K562 (cell line): ENCODE measurements at regions not wholly inside any gene's neighbourhood (a gene's known extent, or its start where the extent isn't known, plus 50 kb on each side); places are given as distances from the start of the nearest gene placed in this dataset.

Experiments used
- ATAC-seq: fragments of 200-7000 bp; cut with Tn5 transposase; 3 replicates; pipeline ENCODE4 v1.9.1; 2020; ENCODE audit warnings: moderate library complexity
- BruUV-seq: library from RNA; stranded (reverse); fragments of 400-500 nt; replicated peaks from 2 replicates; lab custom pipeline; 2021; lab: Mats Ljungman, UMichigan
- CTCF ChIA-PET: fragments of 300-600 bp; formaldehyde crosslinking; extraction: SDS; loops from one replicate; lab custom pipeline; 2021; ENCODE audit warnings: low intra/inter-chr PET ratio; lab: Yijun Ruan, JAX
- POLR2A ChIA-PET: fragments of 300-600, 350-650 bp; sonication (Branson Sonifier 250); formaldehyde crosslinking; extraction: SDS; loops from one replicate; lab custom pipeline; 2021; ENCODE audit warnings: antibody characterized with exemption, inconsistent platforms; lab: Yijun Ruan, JAX
- DNase-seq, 4 experiments: peaks; one replicate each; pipeline versions ENCODE4 v3.0.0 to v3.0.0-alpha.2; 2011 to 2018; ENCODE audit warnings: low spot score in 3 of 4, mixed read lengths in 3 of 4; ENCODE audit errors: extremely low read depth in 1 of 4
- FAIRE-seq: peaks from 2 replicates; lab custom pipeline; 2011; peaks lifted over from hg19 to GRCh38; lab: Jason Lieb, UNC
- H2AFZ ChIP-seq: 2 replicates; pipeline ENCODE4 v1.6.0; 2011; ENCODE audit warnings: low read depth, low read length, control low read depth, inconsistent platforms
- H3K27ac ChIP-seq: fragments of 200-600 bp; 3 replicates; pipeline ENCODE4 v1.8.0; 2011; ENCODE audit warnings: low read depth, mild to moderate bottlenecking, control low read depth, inconsistent platforms, low read length, moderate library complexity, mixed read lengths; ENCODE audit errors: extremely low read depth
- H3K27me3 ChIP-seq, 2 experiments: fragments of 300-600 bp in 1 of 2; 2 replicates in 1 of 2; 3 replicates in 1 of 2; pipeline versions ENCODE4 v1.6.0 to v1.8.0; 2011; ENCODE audit warnings: inconsistent platforms in 2 of 2, low read length in 2 of 2, mild to moderate bottlenecking in 1 of 2, mixed read lengths in 1 of 2, moderate library complexity in 1 of 2; ENCODE audit not compliant: control insufficient read depth in 2 of 2, insufficient read depth in 2 of 2
- H3K36me3 ChIP-seq: fragments of 300-600 bp; 3 replicates; pipeline ENCODE4 v1.8.0; 2011; ENCODE audit warnings: mild to moderate bottlenecking, low read length, inconsistent platforms; ENCODE audit not compliant: control insufficient read depth, insufficient read depth
- H3K4me1 ChIP-seq, 2 experiments: fragments of 200-600 bp in 1 of 2; replicated peaks in 1 of 2; 2 replicates in 1 of 2; 3 replicates in 1 of 2; pipeline versions ENCODE4 v1.5.1 to v1.8.0; 2011; ENCODE audit warnings: inconsistent platforms in 2 of 2, low read length in 2 of 2, mild to moderate bottlenecking in 1 of 2, mixed read lengths in 1 of 2, moderate library complexity in 1 of 2; ENCODE audit not compliant: control insufficient read depth in 2 of 2, insufficient read depth in 2 of 2
- H3K4me2 ChIP-seq: 2 replicates; pipeline ENCODE4 v1.6.1; 2011; ENCODE audit warnings: low read length, control low read depth, inconsistent platforms, mixed read lengths; ENCODE audit not compliant: insufficient read depth
- H3K4me3 ChIP-seq: fragments of 200-600 bp; sonication (generic), shearing (Covaris generic); 2 replicates; pipeline ENCODE4 v1.5.1; 2016; ENCODE audit warnings: control low read depth, inconsistent platforms
- H3K79me2 ChIP-seq: fragments of 200-600 bp; 3 replicates; pipeline ENCODE4 v1.8.0; 2011; ENCODE audit warnings: low read length, inconsistent platforms; ENCODE audit not compliant: control insufficient read depth, insufficient read depth
- H3K9ac ChIP-seq, 2 experiments: 2 replicates each; pipeline versions ENCODE4 v1.6.0 to v1.6.1; 2011; ENCODE audit warnings: low read depth in 2 of 2, low read length in 2 of 2, control low read depth in 1 of 2, inconsistent platforms in 1 of 2, mild to moderate bottlenecking in 1 of 2, mixed read lengths in 1 of 2; ENCODE audit not compliant: insufficient read depth in 1 of 2
- H3K9me1 ChIP-seq: one replicate; pipeline ENCODE4 v1.6.0; 2011; ENCODE audit warnings: inconsistent platforms, mild to moderate bottlenecking, low read length, moderate library complexity; ENCODE audit not compliant: control insufficient read depth, insufficient read depth
- H3K9me3 ChIP-seq: replicated peaks from 2 replicates; pipeline ENCODE4 v1.5.1; 2011; ENCODE audit warnings: low read depth, low read length, inconsistent platforms; ENCODE audit not compliant: control insufficient read depth, insufficient read depth
- H4K20me1 ChIP-seq: replicated peaks from 2 replicates; pipeline ENCODE4 v1.6.1; 2011; ENCODE audit warnings: low read length, inconsistent platforms, mixed read lengths; ENCODE audit not compliant: control insufficient read depth, insufficient read depth
- CEBPB ChIP-seq: fragments of 450-650 bp; IDR thresholded peaks from 2 replicates; pipeline ENCODE4 v1.6.1; 2016; ENCODE audit warnings: missing genetic modification characterization, missing compliant biosample characterization
- EWSR1 ChIP-seq: fragments of 450-650 bp; IDR thresholded peaks from 2 replicates; pipeline ENCODE4 v1.6.1; 2018; ENCODE audit warnings: borderline replicate concordance, mild to moderate bottlenecking, low read depth, moderate library complexity; ENCODE audit not compliant: partially characterized antibody
- FOXJ3 ChIP-seq: sonication (generic); formaldehyde crosslinking; IDR thresholded peaks from 2 replicates; pipeline ENCODE4 v1.4.0; 2020; ENCODE audit warnings: mild to moderate bottlenecking, missing genetic modification reagents
- HOMEZ ChIP-seq: fragments of 250-450 bp; sonication (Bioruptor Pico); IDR thresholded peaks from 2 replicates; pipeline ENCODE4 v1.4.0; 2020; ENCODE audit warnings: mild to moderate bottlenecking, moderate library complexity
- KDM4B ChIP-seq, 2 experiments: fragments of 450-650 bp in 1 of 2; sonication (generic) in 1 of 2; IDR thresholded peaks; 2 replicates each; pipeline ENCODE4 v1.6.1; 2016 to 2017; ENCODE audit warnings: borderline replicate concordance in 2 of 2, antibody characterized with exemption in 1 of 2, low read depth in 1 of 2, mild to moderate bottlenecking in 1 of 2
- L3MBTL2 ChIP-seq: fragments of 450-650 bp; IDR thresholded peaks from 2 replicates; pipeline ENCODE4 v1.6.1; 2016; ENCODE audit warnings: mild to moderate bottlenecking, moderate library complexity
- POLR3G ChIP-seq: IDR thresholded peaks from 2 replicates; pipeline ENCODE4 v1.6.1; 2011; ENCODE audit not compliant: insufficient read length, insufficient replicate concordance; ENCODE audit errors: extremely low read depth
- SRSF9 ChIP-seq: fragments of 200-400 bp; formaldehyde crosslinking; IDR thresholded peaks from 2 replicates; pipeline ENCODE4 v1.6.1; 2017; ENCODE audit warnings: low read depth, low read length, borderline replicate concordance
- TRIM28 ChIP-seq: fragments of 450-650 bp; IDR thresholded peaks from 2 replicates; pipeline ENCODE4 v1.6.1; 2017
- ZC3H8 ChIP-seq: fragments of 450-650 bp; IDR thresholded peaks from 2 replicates; pipeline ENCODE4 v1.6.1; 2017
- ZNF224 ChIP-seq: sonication (generic); formaldehyde crosslinking; IDR thresholded peaks from 2 replicates; pipeline ENCODE4 v1.8.0; 2022; ENCODE audit warnings: mild to moderate bottlenecking, missing genetic modification reagents
- ZNF282 ChIP-seq: sonication (generic); formaldehyde crosslinking; IDR thresholded peaks from 2 replicates; pipeline ENCODE4 v1.8.1; 2023; ENCODE audit warnings: missing genetic modification reagents
- ZNF444 ChIP-seq: fragments of 250-450 bp; sonication (Bioruptor Pico); IDR thresholded peaks from 2 replicates; pipeline ENCODE4 v1.4.0; 2020; ENCODE audit warnings: mild to moderate bottlenecking, moderate library complexity
- WGBS: fragments of 100-300 bp; shearing (Covaris generic); methylation state at CpG from one replicate; pipeline ENCODE4 v1.1.6; 2016; ENCODE audit warnings: low coverage, mixed read lengths; ENCODE audit not compliant: insufficient coverage; ENCODE audit errors: missing lambda C conversion rate; 5-methylcytosine and 5-hydroxymethylcytosine counted together
- in situ Hi-C: fragments of 300-500 bp; cut with MboI; formaldehyde crosslinking; loops from 4 replicates; pipeline ENCODE4 v1.15.0; 2018; ENCODE audit warnings: inconsistent platforms, mixed read lengths
- intact Hi-C: fragments of 100-400 bp; cut with micrococcal nuclease; formaldehyde crosslinking; loops from 2 replicates; pipeline ENCODE4 v1.14.2; 2022

GRCh38 chr2:51959696-51960095 is 927.8 kb upstream of the NRXN1 start:
- H2AFZ ChIP-seq, result no peak overlapping the region
- 0% methylated on average over 2 of the region's 2 CpGs for WGBS
- POLR2A ChIA-PET, result no interaction called here
- intact Hi-C loops, result no loop called here
- no peak overlapping the region for H3K4me3 ChIP-seq
- no peak overlapping the region for H3K4me2 ChIP-seq
- H3K9me1 ChIP-seq, result no peaks in the 10 kb centered on the region
- no peaks in the 10 kb centered on the region for H3K4me1 ChIP-seq
- no peak overlapping the region for H3K9ac ChIP-seq
- H3K9me3 ChIP-seq, result no peaks in the 10 kb centered on the region
- ATAC-seq (no peak), FAIRE-seq (no peak), DNase-seq (no peak)
- H3K79me2 ChIP-seq, result no peaks in the 10 kb centered on the region
- H3K27ac ChIP-seq, result no peak overlapping the region
- no peak for TF ChIP-seq ZNF224 (CRISPR knock-in tag)
- no peak for TF ChIP-seq ZNF282 (CRISPR knock-in tag)
- TF ChIP-seq SRSF9, result no peak
- no peak for TF ChIP-seq POLR3G
- TF ChIP-seq HOMEZ (CRISPR knock-in tag), result no peak
- TF ChIP-seq ZNF444, result no peak
- TF ChIP-seq L3MBTL2, result no peak
- no peak for TF ChIP-seq EWSR1
- no peak for TF ChIP-seq TRIM28
- TF ChIP-seq FOXJ3 (CRISPR knock-in tag), result no peak
- no peak for TF ChIP-seq KDM4B (IDR thresholded peaks at IDR 0.05; ENCODE audit: borderline replicate concordance in 2 of 2, low read depth in 1 of 2)
- TF ChIP-seq ZC3H8, result no peak
- no peak for TF ChIP-seq CEBPB (tag)
- TF ChIP-seq, all 486 proteins: peak for 0
- Histone ChIP-seq H4K20me1 (no peaks in the 10 kb centered on the region), H3K36me3 (no peaks in the 10 kb centered on the region), H3K27me3 (no peaks in the 10 kb centered on the region)
- BruUV-seq, result no TSS peak
- CTCF ChIA-PET, result no interaction called here
- in situ Hi-C loops, result no loop called here
